Transverse colon (tissue), 4 donors: ENCODE measurements at regions not wholly inside any gene's neighbourhood (a gene's known extent, or its start where the extent isn't known, plus 50 kb on each side); places are given as distances from the start of the nearest gene placed in this dataset.

Experiments used
- EP300 ChIP-seq: sonication (generic); formaldehyde crosslinking; IDR thresholded peaks from one replicate; pipeline ENCODE4 v1.6.1; 2017; ENCODE audit warnings: antibody characterized with exemption, low read depth
- POLR2A ChIP-seq: fragments of 450-650 bp; IDR thresholded peaks from one replicate; pipeline ENCODE4 v1.6.1; 2016; ENCODE audit warnings: antibody characterized with exemption, mild to moderate bottlenecking, moderate library complexity
- POLR2AphosphoS5 ChIP-seq, 3 donors: sonication (generic); formaldehyde crosslinking; IDR thresholded peaks; one replicate each; pipeline ENCODE4 v1.6.1; 2016; ENCODE audit warnings: antibody characterized with exemption in 3 of 3
- TF ChIP-seq, protein P1 (sequence below), 5 experiments: fragments of 200-600 bp in 3 of 5; fragments of 450-650 bp in 2 of 5; sonication (generic) in 3 of 5; IDR thresholded peaks; 1 replicate in 2 of 5; 2 replicates in 3 of 5; pipeline ENCODE4 v1.5.1; 2016 to 2017; ENCODE audit warnings: antibody characterized with exemption in 5 of 5, inconsistent platforms in 3 of 5, mild to moderate bottlenecking in 2 of 5, moderate library complexity in 1 of 5

DNA sequence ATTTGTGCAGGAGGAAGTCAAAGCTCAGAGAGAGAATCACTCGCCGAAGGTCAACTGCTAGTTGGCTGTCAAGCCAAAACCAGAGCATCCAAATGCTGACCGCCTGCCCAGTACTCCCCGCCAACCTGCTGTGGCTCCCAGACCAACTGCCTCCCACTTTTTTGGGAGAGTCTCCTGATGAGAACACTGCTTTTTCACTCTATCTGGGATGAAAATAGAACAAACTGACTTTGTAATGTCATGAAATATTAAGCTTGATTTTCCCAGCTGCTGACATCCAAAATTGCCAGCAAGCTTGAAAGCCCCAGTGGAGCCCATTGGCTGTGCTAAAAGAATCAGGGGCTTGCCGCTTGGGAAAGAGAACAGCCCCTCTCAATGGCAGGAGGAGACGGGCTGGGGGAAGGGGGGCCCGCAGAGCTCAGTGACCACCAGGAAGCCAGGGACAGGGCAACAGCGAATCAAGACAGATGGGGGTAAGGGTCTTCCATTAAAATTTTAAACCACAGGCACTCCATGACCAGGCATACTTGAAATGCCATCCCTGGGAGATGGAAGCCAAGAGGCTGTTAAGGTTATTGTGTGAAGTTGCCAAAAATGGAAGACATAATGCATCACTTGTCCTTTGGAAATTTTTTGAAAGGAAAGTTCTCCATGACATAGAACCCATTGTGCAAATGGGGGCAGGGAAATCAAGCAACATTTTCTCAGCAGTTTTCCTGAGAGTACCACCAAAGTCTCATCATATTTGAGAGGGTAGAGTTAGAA lies 125.7 kb upstream of the CDH5 start:
- TF ChIP-seq POLR2A (no peak), POLR2AphosphoS5 (IDR thresholded peaks at IDR 0.05) (no peak), EP300 (no peak)
- TF ChIP-seq, protein P1, sequence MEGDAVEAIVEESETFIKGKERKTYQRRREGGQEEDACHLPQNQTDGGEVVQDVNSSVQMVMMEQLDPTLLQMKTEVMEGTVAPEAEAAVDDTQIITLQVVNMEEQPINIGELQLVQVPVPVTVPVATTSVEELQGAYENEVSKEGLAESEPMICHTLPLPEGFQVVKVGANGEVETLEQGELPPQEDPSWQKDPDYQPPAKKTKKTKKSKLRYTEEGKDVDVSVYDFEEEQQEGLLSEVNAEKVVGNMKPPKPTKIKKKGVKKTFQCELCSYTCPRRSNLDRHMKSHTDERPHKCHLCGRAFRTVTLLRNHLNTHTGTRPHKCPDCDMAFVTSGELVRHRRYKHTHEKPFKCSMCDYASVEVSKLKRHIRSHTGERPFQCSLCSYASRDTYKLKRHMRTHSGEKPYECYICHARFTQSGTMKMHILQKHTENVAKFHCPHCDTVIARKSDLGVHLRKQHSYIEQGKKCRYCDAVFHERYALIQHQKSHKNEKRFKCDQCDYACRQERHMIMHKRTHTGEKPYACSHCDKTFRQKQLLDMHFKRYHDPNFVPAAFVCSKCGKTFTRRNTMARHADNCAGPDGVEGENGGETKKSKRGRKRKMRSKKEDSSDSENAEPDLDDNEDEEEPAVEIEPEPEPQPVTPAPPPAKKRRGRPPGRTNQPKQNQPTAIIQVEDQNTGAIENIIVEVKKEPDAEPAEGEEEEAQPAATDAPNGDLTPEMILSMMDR (IDR thresholded peaks at IDR 0.05): no peak
